ENCODE measurements at regions not wholly inside any gene's neighbourhood (a gene's known extent, or its start where the extent isn't known, plus 50 kb on each side); places are given as distances from the start of the nearest gene placed in this dataset.

DNA sequence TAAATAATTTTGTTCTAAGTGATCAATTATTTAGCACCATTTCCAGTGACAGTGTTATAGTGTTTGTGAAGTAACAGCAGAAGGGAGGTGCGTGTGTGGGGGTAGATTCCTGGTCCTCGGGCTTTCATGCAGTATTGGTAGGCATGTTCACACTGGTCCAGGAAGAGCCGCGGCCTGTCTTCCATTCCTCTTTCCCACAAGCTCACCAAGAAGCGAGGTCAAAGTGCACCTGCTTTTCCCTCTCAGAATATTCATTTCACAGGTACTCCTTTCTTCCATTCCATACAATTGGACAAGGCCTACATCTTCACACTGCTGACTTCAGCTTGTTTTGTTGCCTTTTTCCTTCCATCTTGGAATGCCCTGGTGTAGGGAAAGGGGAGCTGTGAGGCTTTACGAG, 151.8 kb upstream of the CELF2 start:
- peak overlapping the region in 1 of 4 donors; percentile 55 for H3K27ac ChIP-seq
- no peak for DNase-seq
- intact Hi-C loops (cut with DNase I) = no loop called here
- H3K36me3 ChIP-seq = no peaks in the 10 kb centered on the region
- no peaks in the 10 kb centered on the region for H3K27me3 ChIP-seq
- WGBS, 2 donors = 89% methylated on average over 6 of the region's 6 CpGs
- H3K4me1 ChIP-seq = peaks cover 0 to 11% (median 7%) of the 10 kb centered on the region in 4 donors
- no peaks in the 10 kb centered on the region for H3K9me3 ChIP-seq
- TF ChIP-seq EP300 (IDR thresholded peaks at IDR 0.05) = no peak
- TF ChIP-seq POLR2A (IDR thresholded peaks at IDR 0.05) = no peak
- TF ChIP-seq, protein P1, sequence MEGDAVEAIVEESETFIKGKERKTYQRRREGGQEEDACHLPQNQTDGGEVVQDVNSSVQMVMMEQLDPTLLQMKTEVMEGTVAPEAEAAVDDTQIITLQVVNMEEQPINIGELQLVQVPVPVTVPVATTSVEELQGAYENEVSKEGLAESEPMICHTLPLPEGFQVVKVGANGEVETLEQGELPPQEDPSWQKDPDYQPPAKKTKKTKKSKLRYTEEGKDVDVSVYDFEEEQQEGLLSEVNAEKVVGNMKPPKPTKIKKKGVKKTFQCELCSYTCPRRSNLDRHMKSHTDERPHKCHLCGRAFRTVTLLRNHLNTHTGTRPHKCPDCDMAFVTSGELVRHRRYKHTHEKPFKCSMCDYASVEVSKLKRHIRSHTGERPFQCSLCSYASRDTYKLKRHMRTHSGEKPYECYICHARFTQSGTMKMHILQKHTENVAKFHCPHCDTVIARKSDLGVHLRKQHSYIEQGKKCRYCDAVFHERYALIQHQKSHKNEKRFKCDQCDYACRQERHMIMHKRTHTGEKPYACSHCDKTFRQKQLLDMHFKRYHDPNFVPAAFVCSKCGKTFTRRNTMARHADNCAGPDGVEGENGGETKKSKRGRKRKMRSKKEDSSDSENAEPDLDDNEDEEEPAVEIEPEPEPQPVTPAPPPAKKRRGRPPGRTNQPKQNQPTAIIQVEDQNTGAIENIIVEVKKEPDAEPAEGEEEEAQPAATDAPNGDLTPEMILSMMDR (IDR thresholded peaks at IDR 0.05) = no peak
- no peak for TF ChIP-seq POLR2AphosphoS5 (IDR thresholded peaks at IDR 0.05)
- no peak overlapping the region for H3K4me3 ChIP-seq

DNA sequence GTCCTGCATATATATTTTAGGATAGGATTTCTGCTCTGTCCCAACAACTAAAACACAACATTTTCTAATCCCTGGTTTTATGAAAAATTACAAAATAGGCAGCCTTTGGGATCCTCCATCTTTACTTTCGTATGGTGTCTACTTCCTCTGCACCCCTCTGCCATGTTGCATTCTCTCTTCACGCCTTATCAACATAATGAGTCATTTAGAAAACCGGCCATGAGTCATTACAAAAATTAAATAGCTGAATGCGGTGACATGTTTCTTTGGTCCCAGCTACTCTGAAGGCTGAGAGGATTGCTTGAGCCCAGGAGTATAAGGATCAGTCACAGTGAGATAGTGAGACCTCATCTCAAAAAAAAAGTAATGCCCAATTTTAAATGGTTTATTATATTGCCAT, 148.1 kb upstream of the CELF2 start:
- no peak for DNase-seq
- WGBS, 2 donors = 86% methylated on average over 4 of the region's 4 CpGs
- Histone ChIP-seq H3K4me3 (no peak overlapping the region), H3K4me1 (peaks cover 0 to 38% (median 32%) of the 10 kb centered on the region in 4 donors), H3K9me3 (no peaks in the 10 kb centered on the region), H3K27me3 (no peaks in the 10 kb centered on the region), H3K36me3 (no peaks in the 10 kb centered on the region), H3K27ac (no peak overlapping the region)
- intact Hi-C loops (cut with DNase I) = no loop called here
- TF ChIP-seq, protein P1 (IDR thresholded peaks at IDR 0.05) = no peak
- TF ChIP-seq POLR2A (IDR thresholded peaks at IDR 0.05) (no peak), EP300 (IDR thresholded peaks at IDR 0.05) (no peak), POLR2AphosphoS5 (IDR thresholded peaks at IDR 0.05) (no peak)

DNA sequence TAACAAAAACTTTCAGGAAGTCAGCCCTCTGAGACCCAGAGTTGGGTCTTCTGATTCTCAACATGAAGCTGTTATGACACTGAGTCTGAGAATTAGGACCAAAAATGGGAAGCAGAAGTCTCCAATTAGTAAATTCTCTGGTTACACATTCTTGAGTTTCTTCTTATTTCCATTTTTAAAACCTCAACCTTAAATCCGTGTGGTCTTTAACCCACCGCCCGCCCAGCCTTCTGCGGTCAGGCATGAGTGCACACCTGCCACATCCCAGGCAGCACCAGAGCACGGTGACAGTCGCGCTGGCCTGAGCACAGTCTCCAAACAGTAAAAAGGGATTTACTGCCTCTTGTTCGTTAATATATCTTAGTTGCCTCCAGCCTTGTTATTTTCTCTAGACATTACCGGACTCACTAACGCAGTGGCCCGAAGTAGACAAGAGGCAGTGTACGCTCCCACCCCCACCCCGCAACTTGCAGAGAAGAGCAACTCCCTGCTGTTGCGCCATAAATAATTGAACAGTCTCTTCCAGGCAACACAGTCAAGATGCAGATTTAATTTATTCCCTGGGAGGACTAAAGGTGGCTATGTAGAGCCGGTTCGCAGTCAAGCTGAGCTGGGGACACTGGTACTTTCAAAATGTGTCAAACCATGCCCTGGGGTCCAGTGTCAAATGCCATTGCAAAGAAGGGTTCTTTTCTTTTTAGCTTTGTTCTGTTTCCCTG, 147.0 kb upstream of the CELF2 start:
- DNase-seq = no peak
- H3K36me3 ChIP-seq = no peaks in the 10 kb centered on the region
- H3K9me3 ChIP-seq = no peaks in the 10 kb centered on the region
- 83 to 87% methylated on average over 16 of the region's 16 CpGs for WGBS, 2 donors
- no peaks in the 10 kb centered on the region for H3K27me3 ChIP-seq
- peak overlapping the region in 1 of 4 donors; percentile 3 for H3K4me3 ChIP-seq
- H3K4me1 ChIP-seq = peaks cover 0 to 32% (median 28%) of the 10 kb centered on the region in 4 donors
- TF ChIP-seq, protein P1 (IDR thresholded peaks at IDR 0.05) = no peak
- TF ChIP-seq EP300 (IDR thresholded peaks at IDR 0.05) (no peak), POLR2AphosphoS5 (IDR thresholded peaks at IDR 0.05) (no peak), POLR2A (IDR thresholded peaks at IDR 0.05) (no peak)
- intact Hi-C loops (cut with DNase I) = loop anchor here (5.0 kb wide), 2 partner anchors 42 to 73 kb away; no protein-coding TSS in a partner anchor
- H3K27ac ChIP-seq = peak overlapping the region; percentile 53 to 79 (median 70)

DNA sequence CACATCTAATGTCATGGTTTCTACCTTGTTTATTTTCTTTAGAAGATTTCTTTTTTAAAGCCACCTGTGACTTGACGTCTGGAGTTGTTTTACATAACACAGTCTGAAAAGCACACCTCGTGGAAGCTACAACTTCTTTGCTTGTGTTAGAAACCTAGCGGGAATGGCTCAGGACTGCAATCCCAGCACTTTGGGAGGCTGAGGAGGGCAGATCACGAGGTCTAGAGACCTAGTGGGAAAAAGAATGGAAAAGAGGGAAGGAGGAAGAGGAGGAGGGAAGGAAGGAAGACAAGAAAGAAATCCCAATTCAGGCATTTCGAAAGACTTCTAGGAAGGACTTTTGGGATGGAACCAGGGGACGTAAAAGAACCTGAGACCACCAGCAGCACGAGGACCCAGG, 146.3 kb upstream of the CELF2 start:
- WGBS, 2 donors = 91 to 92% methylated on average over 7 of the region's 7 CpGs
- H3K27me3 ChIP-seq = no peaks in the 10 kb centered on the region
- no peak for DNase-seq
- no peaks in the 10 kb centered on the region for H3K36me3 ChIP-seq
- no peaks in the 10 kb centered on the region for H3K9me3 ChIP-seq
- peaks cover 0 to 32% (median 25%) of the 10 kb centered on the region in 4 donors for H3K4me1 ChIP-seq
- intact Hi-C loops (cut with DNase I) = loop anchor here (5.0 kb wide), 2 partner anchors 41 to 74 kb away; no protein-coding TSS in a partner anchor
- H3K27ac ChIP-seq = peak overlapping the region; percentile 53 to 79 (median 70)
- no peak overlapping the region for H3K4me3 ChIP-seq
- TF ChIP-seq EP300 (IDR thresholded peaks at IDR 0.05) (no peak), POLR2AphosphoS5 (IDR thresholded peaks at IDR 0.05) (no peak), POLR2A (IDR thresholded peaks at IDR 0.05) (no peak)
- TF ChIP-seq, protein P1 (IDR thresholded peaks at IDR 0.05) = no peak
